Vagina (tissue), 2 donors: ENCODE measurements at regions not wholly inside any gene's neighbourhood (a gene's known extent, or its start where the extent isn't known, plus 50 kb on each side); places are given as distances from the start of the nearest gene placed in this dataset.

Experiments
- CTCF ChIP-seq, 3 experiments: fragments of 450-650 bp in 2 of 3; fragments of 200-600 bp in 1 of 3; sonication (generic) in 1 of 3; IDR thresholded peaks; one replicate each; pipeline ENCODE4 v1.5.1; 2017 to 2019; ENCODE audit warnings: antibody characterized with exemption in 3 of 3, mild to moderate bottlenecking in 2 of 3, moderate library complexity in 2 of 3
- POLR2A ChIP-seq, 2 donors: fragments of 450-650 bp; IDR thresholded peaks; one replicate each; pipeline ENCODE4 v1.6.1; 2017; ENCODE audit warnings: antibody characterized with exemption in 2 of 2, mild to moderate bottlenecking in 2 of 2, moderate library complexity in 2 of 2
- POLR2AphosphoS5 ChIP-seq, 2 donors: sonication (generic); formaldehyde crosslinking; IDR thresholded peaks; one replicate each; pipeline ENCODE4 v1.9.0; 2017; ENCODE audit warnings: antibody characterized with exemption in 2 of 2, mild to moderate bottlenecking in 2 of 2, low read depth in 1 of 2; ENCODE audit not compliant: insufficient read depth in 1 of 2

DNA sequence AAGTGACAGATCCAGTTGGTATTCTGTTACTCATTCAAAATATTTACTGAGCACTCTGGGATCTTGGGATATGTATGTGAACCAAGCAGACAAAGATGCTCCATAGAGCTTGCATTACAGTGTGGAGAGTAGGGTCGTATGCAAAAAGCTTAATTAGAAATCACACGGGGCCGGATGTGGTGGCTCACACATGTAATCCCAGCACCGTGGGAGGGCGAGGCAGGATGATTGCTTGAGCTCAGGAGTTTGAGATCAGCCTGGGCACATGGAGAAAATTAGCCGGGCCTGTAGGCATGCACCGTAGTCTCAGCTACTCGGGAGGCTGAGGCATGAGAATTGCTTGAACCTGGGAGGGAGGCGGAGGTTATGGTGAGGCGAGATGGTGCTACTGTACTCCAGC, 68.7 kb upstream of the MB21D2 start:
- no peak for TF ChIP-seq POLR2AphosphoS5 (IDR thresholded peaks at IDR 0.05; ENCODE audit: insufficient read depth in 1 of 2, low read depth in 1 of 2)
- TF ChIP-seq POLR2A (IDR thresholded peaks at IDR 0.05) = no peak
- TF ChIP-seq CTCF (IDR thresholded peaks at IDR 0.05) = no peak
